GOT3 (cell line): ENCODE measurements at regions not wholly inside any gene's neighbourhood (a gene's known extent, or its start where the extent isn't known, plus 50 kb on each side); places are given as distances from the start of the nearest gene placed in this dataset.
"Not testable (repeated sequence)": the region's sequence is repeated elsewhere in the genome, so short reads cannot be mapped to it uniquely, and the experiment has no call there.

Source experiments
- DNase-seq: peaks from one replicate; lab custom pipeline; 2025; ENCODE audit warnings: mixed read lengths; lab: John Stamatoyannopoulos, UW

- DNase-seq, result no peak
These were observed 214.5 kb upstream of the IGFBP3 start for GRCh38 chr7:46135557-46135956.

GRCh38 chr7:46134795-46135194 lies 213.7 kb upstream of the IGFBP3 start:
- no peak for DNase-seq

GRCh38 chr7:46134385-46134784 lies 213.3 kb upstream of the IGFBP3 start:
- no peak for DNase-seq

- no peak for DNase-seq
These were observed 212.7 kb upstream of the IGFBP3 start for GRCh38 chr7:46133751-46134150.

GRCh38 chr7:46133072-46133471 lies 212.0 kb upstream of the IGFBP3 start:
- DNase-seq, result no peak

GRCh38 chr7:46131916-46132795 lies 211.1 kb upstream of the IGFBP3 start:
- DNase-seq, result no peak

GRCh38 chr7:46129831-46130230 lies 208.8 kb upstream of the IGFBP3 start:
- no peak for DNase-seq

- DNase-seq, result no peak
These were observed 206.7 kb upstream of the IGFBP3 start for GRCh38 chr7:46127814-46128213.

- DNase-seq, result no peak
These were observed 205.7 kb upstream of the IGFBP3 start for GRCh38 chr7:46126675-46127300.

- no peak for DNase-seq
These were observed 202.8 kb upstream of the IGFBP3 start for GRCh38 chr7:46123756-46124343.

- DNase-seq, result no peak
These were observed 194.3 kb upstream of the IGFBP3 start for GRCh38 chr7:46115410-46115809.

GRCh38 chr7:46109437-46109836 lies 188.4 kb upstream of the IGFBP3 start:
- DNase-seq, result no peak

GRCh38 chr7:46108272-46108671 lies 187.2 kb upstream of the IGFBP3 start:
- no peak for DNase-seq

- no peak for DNase-seq
These were observed 186.6 kb upstream of the IGFBP3 start for GRCh38 chr7:46107610-46108217.

- DNase-seq, result no peak
These were observed 179.4 kb upstream of the IGFBP3 start for GRCh38 chr7:46100521-46100920.

GRCh38 chr7:46099076-46099475 lies 178.0 kb upstream of the IGFBP3 start:
- no peak for DNase-seq

GRCh38 chr7:46091071-46091470 lies 170.0 kb upstream of the IGFBP3 start:
- no peak for DNase-seq

- DNase-seq, result no peak
These were observed 168.2 kb upstream of the IGFBP3 start for GRCh38 chr7:46089281-46089680.

- not testable (repeated sequence) for DNase-seq
These were observed 167.4 kb upstream of the IGFBP3 start for GRCh38 chr7:46088486-46088885.

GRCh38 chr7:46080595-46081159 lies 159.6 kb upstream of the IGFBP3 start:
- no peak for DNase-seq

- DNase-seq, result no peak
These were observed 158.3 kb upstream of the IGFBP3 start for GRCh38 chr7:46079421-46079820.

- DNase-seq, result no peak
These were observed 155.5 kb upstream of the IGFBP3 start for GRCh38 chr7:46076527-46076926.
